OCI-LY1 (cell line): ENCODE measurements at regions not wholly inside any gene's neighbourhood (a gene's known extent, or its start where the extent isn't known, plus 50 kb on each side); places are given as distances from the start of the nearest gene placed in this dataset.

ENCODE experiments used
- H2AFZ ChIP-seq: fragments of 200-600 bp; sonication (generic), shearing (Covaris generic); 2 replicates; pipeline ENCODE4 v1.6.0; 2014; ENCODE audit warnings: antibody characterized with exemption, mild to moderate bottlenecking, low read length
- H3F3A ChIP-seq: fragments of 200-600 bp; sonication (generic), shearing (Covaris generic); 2 replicates; pipeline ENCODE4 v1.6.0; 2014; ENCODE audit warnings: mild to moderate bottlenecking, antibody characterized with exemption, low read length, moderate library complexity; ENCODE audit not compliant: insufficient read depth
- H3K27ac ChIP-seq: fragments of 200-600 bp; sonication (generic); 2 replicates; pipeline ENCODE4 v1.5.1; 2014; ENCODE audit warnings: low read length, mixed run types, mild to moderate bottlenecking, low read depth; ENCODE audit not compliant: poor library complexity, severe bottlenecking
- H3K27me3 ChIP-seq: fragments of 200-600 bp; sonication (generic); 2 replicates; pipeline ENCODE4 v1.6.0; 2014; ENCODE audit warnings: antibody characterized with exemption, mild to moderate bottlenecking, low read length, moderate library complexity; ENCODE audit not compliant: insufficient read depth
- H3K36me3 ChIP-seq: fragments of 200-600 bp; sonication (generic); 2 replicates; pipeline ENCODE4 v1.6.1; 2014; ENCODE audit warnings: mild to moderate bottlenecking, antibody characterized with exemption, low read length, moderate library complexity, mixed read lengths; ENCODE audit not compliant: insufficient read depth
- H3K4me1 ChIP-seq: fragments of 200-600 bp; sonication (generic); 2 replicates; pipeline ENCODE4 v1.5.1; 2014; ENCODE audit warnings: mild to moderate bottlenecking, low read length, moderate library complexity; ENCODE audit not compliant: insufficient read depth, severe bottlenecking
- H3K4me2 ChIP-seq: fragments of 200-600 bp; sonication (generic), shearing (Covaris generic); 2 replicates; pipeline ENCODE4 v1.6.1; 2014; ENCODE audit warnings: low read length
- H3K4me3 ChIP-seq: fragments of 200-600 bp; sonication (generic); 2 replicates; pipeline ENCODE4 v1.5.1; 2014; ENCODE audit warnings: low read length, low read depth, mild to moderate bottlenecking, mixed read lengths; ENCODE audit not compliant: poor library complexity, severe bottlenecking
- H3K79me2 ChIP-seq: fragments of 200-600 bp; shearing (Covaris generic); 2 replicates; pipeline ENCODE4 v1.6.1; 2016; ENCODE audit warnings: mixed run types, low read length, mixed read lengths; ENCODE audit not compliant: insufficient read depth
- H3K9ac ChIP-seq: fragments of 200-600 bp; sonication (generic), shearing (Covaris generic); 2 replicates; pipeline ENCODE4 v1.6.1; 2014; ENCODE audit warnings: mild to moderate bottlenecking, low read length, mixed read lengths
- H3K9me2 ChIP-seq: fragments of 200-600 bp; sonication (generic), shearing (Covaris generic); 2 replicates; pipeline ENCODE4 v1.6.1; 2014; ENCODE audit warnings: low read depth, mild to moderate bottlenecking, low read length, mixed read lengths
- H3K9me3 ChIP-seq: fragments of 200-600 bp; shearing (Covaris generic); 2 replicates; pipeline ENCODE4 v1.6.1; 2014; ENCODE audit warnings: low read length, mixed read lengths
- H4K20me1 ChIP-seq: fragments of 200-600 bp; sonication (generic), shearing (Covaris generic); 2 replicates; pipeline ENCODE4 v1.6.0; 2016; ENCODE audit warnings: mild to moderate bottlenecking, low read length; ENCODE audit not compliant: insufficient read depth
- CTCF ChIP-seq: fragments of 200-600 bp; sonication (generic), shearing (Covaris generic); IDR thresholded peaks from 2 replicates; pipeline ENCODE4 v1.5.1; 2017; ENCODE audit warnings: mild to moderate bottlenecking, antibody characterized with exemption, low read length, moderate library complexity, mixed read lengths
- EZH2 ChIP-seq: fragments of 200-600 bp; sonication (generic), shearing (Covaris generic); IDR thresholded peaks from 2 replicates; pipeline ENCODE4 v1.8.0; 2017; ENCODE audit warnings: borderline replicate concordance, mixed run types, mild to moderate bottlenecking, antibody characterized with exemption, low read length, moderate library complexity, mixed read lengths

- Histone ChIP-seq H3K79me2 (no peaks in the 10 kb centered on the region), H3K36me3 (no peaks in the 10 kb centered on the region), H3K27ac (no peak overlapping the region), H3K27me3 (no peaks in the 10 kb centered on the region), H3K9ac (no peak overlapping the region), H3K4me3 (no peak overlapping the region), H3K4me1 (no peaks in the 10 kb centered on the region), H4K20me1 (no peaks in the 10 kb centered on the region), H3K9me2 (no peaks in the 10 kb centered on the region), H2AFZ (no peak overlapping the region), H3F3A (no peaks in the 10 kb centered on the region), H3K4me2 (no peak overlapping the region), H3K9me3 (no peaks in the 10 kb centered on the region)
- TF ChIP-seq EZH2 = no peak
- TF ChIP-seq CTCF = no peak
Observed at GRCh38 chr5:64096771-64097170, 68.9 kb upstream of the RNF180 start.

GRCh38 chr5:64077589-64077988, 88.1 kb upstream of the RNF180 start:
- no peaks in the 10 kb centered on the region for H4K20me1 ChIP-seq
- H3K4me2 ChIP-seq = no peak overlapping the region
- H3K9me3 ChIP-seq = no peaks in the 10 kb centered on the region
- no peak overlapping the region for H3K4me3 ChIP-seq
- no peaks in the 10 kb centered on the region for H3K79me2 ChIP-seq
- H3F3A ChIP-seq = no peaks in the 10 kb centered on the region
- no peaks in the 10 kb centered on the region for H3K9me2 ChIP-seq
- no peak overlapping the region for H2AFZ ChIP-seq
- no peak for TF ChIP-seq EZH2
- TF ChIP-seq CTCF = no peak
- H3K27me3 ChIP-seq = no peaks in the 10 kb centered on the region
- H3K36me3 ChIP-seq = no peaks in the 10 kb centered on the region
- no peak overlapping the region for H3K27ac ChIP-seq
- no peak overlapping the region for H3K9ac ChIP-seq
- H3K4me1 ChIP-seq = no peaks in the 10 kb centered on the region

- H3K4me2 ChIP-seq = no peak overlapping the region
Observed at GRCh38 chr5:64074533-64074932, 91.1 kb upstream of the RNF180 start.

More at GRCh38 chr5:64074533-64074932, 91.1 kb upstream of the RNF180 start:
- H3K36me3 ChIP-seq = no peaks in the 10 kb centered on the region
- H2AFZ ChIP-seq = no peak overlapping the region
- H3K4me1 ChIP-seq = no peaks in the 10 kb centered on the region
- H3F3A ChIP-seq = no peaks in the 10 kb centered on the region
- H3K4me3 ChIP-seq = no peak overlapping the region
- H3K9ac ChIP-seq = no peak overlapping the region
- peak; percentile 61 for TF ChIP-seq CTCF
- TF ChIP-seq EZH2 = no peak
- no peak overlapping the region for H3K27ac ChIP-seq
- no peaks in the 10 kb centered on the region for H3K27me3 ChIP-seq
- no peaks in the 10 kb centered on the region for H3K79me2 ChIP-seq
- no peaks in the 10 kb centered on the region for H4K20me1 ChIP-seq
- H3K9me2 ChIP-seq = no peaks in the 10 kb centered on the region
- no peaks in the 10 kb centered on the region for H3K9me3 ChIP-seq
